ENCODE measurements at regions not wholly inside any gene's neighbourhood (a gene's known extent, or its start where the extent isn't known, plus 50 kb on each side); places are given as distances from the start of the nearest gene placed in this dataset.

- no peak for DNase-seq
Measured at GRCh38 chr20:60883496-60883895, 368.6 kb upstream of the CDH4 start.

GRCh38 chr20:60884277-60884676 lies 367.8 kb upstream of the CDH4 start:
- no peak for DNase-seq

GRCh38 chr20:60888771-60889170 lies 363.3 kb upstream of the CDH4 start:
- no peak for DNase-seq

DNA sequence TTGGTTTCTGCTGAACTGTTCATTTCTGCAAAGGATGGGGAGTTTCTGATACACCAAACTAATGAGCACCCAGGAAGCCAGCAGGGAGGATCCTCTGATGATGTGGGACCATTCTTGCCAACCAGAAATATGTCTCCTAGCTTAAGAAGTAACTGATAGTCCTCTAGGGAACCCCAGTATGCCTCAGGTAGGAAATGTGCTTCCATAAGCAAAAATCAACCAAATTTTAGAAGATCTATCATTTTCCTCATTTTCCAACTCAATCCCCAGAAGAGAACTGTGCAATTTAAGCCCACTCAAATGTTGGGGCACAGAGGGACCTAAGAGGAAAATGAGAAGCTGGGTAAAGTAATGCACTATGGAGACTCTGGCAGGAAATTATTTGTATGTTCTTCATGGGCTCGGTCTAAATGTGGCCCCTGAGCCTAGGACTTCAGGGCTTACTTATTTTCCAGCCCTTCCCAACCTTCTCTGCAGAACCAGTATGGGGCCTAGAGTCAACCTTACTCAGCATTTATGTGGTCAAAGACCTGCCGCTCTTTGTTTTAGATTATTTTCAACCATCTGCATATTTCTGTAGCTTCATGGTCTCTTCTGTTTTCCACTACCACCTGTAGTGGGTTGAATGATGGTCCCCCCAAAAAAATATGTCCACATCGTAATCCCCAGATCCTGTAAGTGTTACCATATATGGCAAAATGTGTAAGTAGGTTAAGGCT lies 359.8 kb upstream of the CDH4 start:
- DNase-seq: no peak

DNA sequence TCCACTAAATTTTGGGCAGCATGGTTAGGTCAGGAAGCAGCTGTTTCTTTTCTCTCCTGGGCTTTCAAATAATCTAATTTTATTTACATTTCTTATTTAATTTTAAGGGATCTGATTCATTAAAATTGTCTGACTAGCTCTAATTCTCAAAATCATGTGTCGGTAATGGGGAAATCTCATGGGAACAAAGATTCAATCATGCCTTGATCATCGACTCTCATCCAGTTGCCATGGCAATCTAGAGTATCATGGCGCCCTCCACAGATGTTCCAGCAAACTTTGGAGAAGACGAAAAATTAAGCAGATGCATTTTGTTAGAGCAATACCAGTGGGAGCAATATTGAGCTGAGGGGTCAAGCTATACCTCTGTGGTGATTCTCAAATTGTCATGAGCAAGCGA lies 358.0 kb upstream of the CDH4 start:
- DNase-seq: no peak

GRCh38 chr20:60895363-60896079 lies 356.5 kb upstream of the CDH4 start:
- DNase-seq: no peak

DNA sequence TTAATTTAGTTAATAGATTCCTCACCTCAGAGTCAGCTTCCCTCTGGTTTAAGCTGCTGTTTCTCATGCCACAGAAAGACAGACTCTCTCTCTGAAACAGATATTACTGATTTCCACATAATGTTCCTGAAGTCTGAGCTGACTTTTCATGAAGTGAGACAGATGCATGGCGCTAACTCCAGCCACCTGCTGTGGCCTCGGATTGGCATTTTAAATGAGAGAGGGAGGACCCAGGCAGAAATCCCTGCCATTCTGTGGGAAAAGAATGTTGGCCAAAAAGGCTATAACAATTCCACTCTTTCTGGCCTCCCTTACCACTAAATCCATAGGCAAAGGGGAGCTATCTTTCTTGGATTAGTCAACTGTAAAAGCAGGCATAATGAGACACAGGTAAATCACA lies 354.1 kb upstream of the CDH4 start:
- DNase-seq: no peak

- no peak for DNase-seq
Measured at GRCh38 chr20:60899320-60899719, 352.7 kb upstream of the CDH4 start.

- no peak for DNase-seq
Measured at GRCh38 chr20:60900618-60901017, 351.4 kb upstream of the CDH4 start.

GRCh38 chr20:60901831-60902230 lies 350.2 kb upstream of the CDH4 start:
- DNase-seq: no peak

GRCh38 chr20:60903325-60903971 lies 348.6 kb upstream of the CDH4 start:
- DNase-seq: no peak

- DNase-seq: no peak
Measured at GRCh38 chr20:60904730-60905129, 347.3 kb upstream of the CDH4 start.

GRCh38 chr20:60905919-60906318 lies 346.1 kb upstream of the CDH4 start:
- no peak for DNase-seq

DNA sequence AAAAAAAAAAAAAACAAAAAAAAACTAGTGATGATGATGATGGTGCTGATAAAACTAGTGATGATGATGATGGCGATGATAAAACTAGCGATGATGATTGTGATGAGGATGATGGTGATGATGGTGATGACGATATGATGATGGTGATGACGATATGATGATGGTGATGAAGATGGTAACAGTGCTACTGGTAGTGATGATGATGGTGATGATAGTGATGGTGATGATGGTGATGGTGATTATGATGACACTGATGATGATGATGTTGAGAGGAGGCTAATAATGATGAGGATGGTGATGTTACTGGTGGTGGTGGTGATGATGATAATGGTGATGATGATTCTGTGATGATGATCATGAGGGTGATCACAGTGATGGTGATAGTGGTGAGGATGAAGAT lies 345.5 kb upstream of the CDH4 start:
- no peak for DNase-seq

- DNase-seq: no peak
Measured at GRCh38 chr20:60913298-60913697, 338.8 kb upstream of the CDH4 start.

DNA sequence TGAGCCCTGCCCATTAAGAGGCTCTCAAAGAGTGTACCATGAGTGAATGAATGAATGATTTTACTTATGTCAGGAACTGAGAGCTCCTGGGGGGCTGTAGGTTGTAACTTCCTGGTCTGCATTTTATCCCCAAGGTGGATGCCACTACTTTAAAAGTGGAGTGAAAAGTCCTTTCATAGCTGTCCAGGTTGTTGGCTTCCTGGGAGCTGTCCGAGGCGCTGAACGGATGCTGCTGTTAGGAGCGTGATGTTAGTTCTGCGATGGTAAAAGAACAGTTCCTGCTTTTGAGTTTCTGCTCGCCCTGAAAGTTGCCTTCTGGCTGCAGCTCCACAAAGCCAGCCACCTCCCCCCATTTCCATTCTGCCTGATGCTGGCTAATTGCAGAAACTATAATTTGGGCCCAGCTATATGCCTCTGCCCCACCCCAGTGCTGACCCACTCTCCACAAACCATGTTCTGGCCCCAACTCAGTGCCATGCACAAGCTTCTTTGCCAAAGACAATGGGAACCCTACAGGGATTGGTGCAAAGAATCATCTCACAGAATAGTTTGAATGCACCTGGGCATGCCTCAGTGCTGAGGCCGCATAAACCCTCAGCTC lies 330.9 kb upstream of the CDH4 start:
- no peak for DNase-seq

- no peak for DNase-seq
Measured at GRCh38 chr20:60926831-60927230, 325.2 kb upstream of the CDH4 start.

- DNase-seq: no peak
Measured at GRCh38 chr20:60928341-60928740, 323.7 kb upstream of the CDH4 start.

DNA sequence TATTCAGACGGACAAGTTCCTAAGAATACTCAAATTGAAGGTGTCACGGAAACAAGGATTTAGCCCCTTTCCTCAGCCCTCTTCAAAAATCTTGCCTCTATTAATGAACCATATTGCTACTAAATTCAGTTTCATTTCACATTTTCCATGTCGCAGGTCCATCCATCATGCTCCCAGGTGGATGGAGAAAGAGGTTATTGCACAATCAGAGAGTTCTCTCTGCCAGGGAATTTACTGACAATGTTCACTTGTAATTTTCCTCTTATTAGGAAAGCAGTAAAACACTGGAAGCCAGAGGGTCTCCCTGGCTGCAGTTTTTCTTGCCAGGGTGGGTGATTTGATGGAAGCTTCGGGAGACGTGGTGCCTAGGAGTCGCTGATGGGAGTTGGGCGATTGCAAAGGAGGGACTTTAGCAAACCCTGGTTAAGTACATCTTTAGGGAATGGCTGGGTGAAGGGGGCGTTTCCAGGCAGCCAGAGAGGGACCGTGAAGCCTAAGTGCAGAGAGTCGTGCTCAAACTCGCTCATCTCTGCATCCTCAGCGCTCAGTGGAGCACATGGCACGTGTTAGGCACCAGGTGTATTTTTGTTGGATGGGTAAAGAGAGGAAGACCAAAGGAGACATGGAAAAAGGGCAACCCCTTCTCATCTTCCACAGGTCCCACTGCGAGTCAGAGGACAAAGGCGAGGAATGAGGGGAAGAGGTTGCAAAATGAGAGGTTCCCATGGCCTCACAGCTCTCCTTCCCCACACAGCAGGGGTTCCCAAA lies 321.9 kb upstream of the CDH4 start:
- DNase-seq: no peak

- no peak for DNase-seq
Measured at GRCh38 chr20:60931696-60932095, 320.4 kb upstream of the CDH4 start.

DNA sequence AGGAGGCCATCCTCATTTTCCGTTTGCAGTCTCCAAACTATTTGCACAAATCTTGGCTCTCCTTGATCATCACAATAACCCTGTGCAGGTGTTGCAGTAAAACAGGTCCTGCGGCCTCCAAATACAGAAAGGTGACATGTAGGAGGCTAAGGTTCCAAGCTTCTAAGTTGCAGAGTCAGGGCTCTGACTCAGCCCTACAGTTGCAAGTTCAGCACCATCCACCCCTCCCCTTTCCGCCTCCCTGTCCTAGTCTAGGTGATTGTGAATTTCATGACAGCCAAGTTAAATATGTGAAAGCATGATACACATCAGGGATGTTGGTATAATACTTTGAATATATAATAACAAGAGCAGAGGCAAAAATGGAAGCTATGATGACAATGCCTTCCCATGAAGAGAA lies 317.3 kb upstream of the CDH4 start:
- DNase-seq: no peak

GRCh38 chr20:60935971-60936370 lies 316.1 kb upstream of the CDH4 start:
- DNase-seq: no peak

- no peak for DNase-seq
Measured at GRCh38 chr20:60937585-60937984, 314.5 kb upstream of the CDH4 start.

Measured in DMS79 (cell line).